Spleen (tissue), 7 donors: ENCODE measurements at regions not wholly inside any gene's neighbourhood (a gene's known extent, or its start where the extent isn't known, plus 50 kb on each side); places are given as distances from the start of the nearest gene placed in this dataset.

ENCODE experiments used
- POLR2A ChIP-seq, 3 donors: fragments of 450-650 bp; IDR thresholded peaks; one replicate each; pipeline ENCODE4 v1.5.1; 2017; ENCODE audit warnings: antibody characterized with exemption in 3 of 3, mild to moderate bottlenecking in 1 of 3
- POLR2AphosphoS5 ChIP-seq, 3 donors: sonication (generic); formaldehyde crosslinking; IDR thresholded peaks; one replicate each; pipeline ENCODE4 v1.5.1; 2017; ENCODE audit warnings: antibody characterized with exemption in 3 of 3
- TF ChIP-seq, protein P1 (sequence below), 11 experiments: fragments of 200-600 bp in 7 of 11; fragments of 450-650 bp in 4 of 11; sonication (generic) in 4 of 11; IDR thresholded peaks in 8 of 11; conservative IDR thresholded peaks in 3 of 11; 1 replicate in 7 of 11; 2 replicates in 4 of 11; pipeline versions ENCODE4 v1.4.0 to v1.8.0; 2016 to 2021; ENCODE audit warnings: antibody characterized with exemption in 11 of 11, inconsistent platforms in 4 of 11, mild to moderate bottlenecking in 1 of 11
- donor health status: DM: no; HTN: no; CAD: no; lungs with moderate emphysema.
- donor health status: DM: no; HTN: no; CAD: no.
- donor health status: DM: no; HTN: no; CAD: no.

DNA sequence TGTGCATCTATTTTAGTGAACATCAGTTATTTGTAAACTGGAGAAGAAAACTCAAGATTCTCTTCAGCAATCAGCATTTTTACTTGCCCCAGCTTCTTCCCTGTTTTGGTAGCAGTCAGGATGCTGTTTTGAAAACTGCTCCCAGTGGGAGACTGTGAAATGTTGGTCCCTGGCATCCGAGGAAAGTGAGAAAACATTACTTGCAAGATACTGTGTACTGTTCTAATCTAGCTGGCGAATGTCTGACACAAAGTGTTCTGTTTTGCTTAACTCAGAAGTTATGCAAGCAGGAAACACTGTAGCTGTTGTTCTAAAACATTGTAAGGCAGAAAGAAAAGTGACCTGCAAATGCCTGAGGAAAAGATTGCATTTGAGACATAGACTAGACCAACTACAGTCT lies 171.8 kb upstream of the POM121L12 start:
- TF ChIP-seq, protein P1, sequence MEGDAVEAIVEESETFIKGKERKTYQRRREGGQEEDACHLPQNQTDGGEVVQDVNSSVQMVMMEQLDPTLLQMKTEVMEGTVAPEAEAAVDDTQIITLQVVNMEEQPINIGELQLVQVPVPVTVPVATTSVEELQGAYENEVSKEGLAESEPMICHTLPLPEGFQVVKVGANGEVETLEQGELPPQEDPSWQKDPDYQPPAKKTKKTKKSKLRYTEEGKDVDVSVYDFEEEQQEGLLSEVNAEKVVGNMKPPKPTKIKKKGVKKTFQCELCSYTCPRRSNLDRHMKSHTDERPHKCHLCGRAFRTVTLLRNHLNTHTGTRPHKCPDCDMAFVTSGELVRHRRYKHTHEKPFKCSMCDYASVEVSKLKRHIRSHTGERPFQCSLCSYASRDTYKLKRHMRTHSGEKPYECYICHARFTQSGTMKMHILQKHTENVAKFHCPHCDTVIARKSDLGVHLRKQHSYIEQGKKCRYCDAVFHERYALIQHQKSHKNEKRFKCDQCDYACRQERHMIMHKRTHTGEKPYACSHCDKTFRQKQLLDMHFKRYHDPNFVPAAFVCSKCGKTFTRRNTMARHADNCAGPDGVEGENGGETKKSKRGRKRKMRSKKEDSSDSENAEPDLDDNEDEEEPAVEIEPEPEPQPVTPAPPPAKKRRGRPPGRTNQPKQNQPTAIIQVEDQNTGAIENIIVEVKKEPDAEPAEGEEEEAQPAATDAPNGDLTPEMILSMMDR (IDR thresholded peaks at IDR 0.05 in 8 of 11, conservative IDR thresholded peaks at IDR 0.05 in 3 of 11), result no peak
- TF ChIP-seq POLR2AphosphoS5 (IDR thresholded peaks at IDR 0.05), result no peak
- TF ChIP-seq POLR2A (IDR thresholded peaks at IDR 0.05), result no peak
